HTR-8/SVneo (cell line): ENCODE measurements at regions not wholly inside any gene's neighbourhood (a gene's known extent, or its start where the extent isn't known, plus 50 kb on each side); places are given as distances from the start of the nearest gene placed in this dataset.
"Not testable (repeated sequence)": the region's sequence is repeated elsewhere in the genome, so short reads cannot be mapped to it uniquely, and the experiment has no call there.

Experiments
- DNase-seq: peaks from one replicate; pipeline ENCODE4 v3.0.0; 2011; ENCODE audit warnings: low spot score, mixed read lengths; ENCODE audit not compliant: insufficient read length
- FAIRE-seq: peaks from 2 replicates; lab custom pipeline; 2011; peaks lifted over from hg19 to GRCh38; lab: Jason Lieb, UNC

GRCh38 chr10:28386503-28386868 is 83.6 kb upstream of the MPP7 start:
- no peak for FAIRE-seq
- DNase-seq: no peak

- no peak for DNase-seq
- no peak for FAIRE-seq
Measured at GRCh38 chr10:28387140-28387539, 84.3 kb upstream of the MPP7 start.

GRCh38 chr10:28391283-28391682 is 88.4 kb upstream of the MPP7 start:
- no peak for DNase-seq
- no peak for FAIRE-seq

GRCh38 chr10:28393956-28394568 is 91.2 kb upstream of the MPP7 start:
- DNase-seq: peak; percentile 62
- no peak for FAIRE-seq

- no peak for FAIRE-seq
- DNase-seq: no peak
Measured at GRCh38 chr10:28396331-28396730, 93.5 kb upstream of the MPP7 start.

GRCh38 chr10:28397229-28397628 is 94.4 kb upstream of the MPP7 start:
- DNase-seq (no peak), FAIRE-seq (no peak)

GRCh38 chr10:28400176-28400575 is 97.3 kb upstream of the MPP7 start:
- FAIRE-seq (no peak), DNase-seq (no peak)

- DNase-seq (no peak), FAIRE-seq (no peak)
Measured at GRCh38 chr10:28400681-28401080, 97.8 kb upstream of the MPP7 start.

GRCh38 chr10:28402611-28403073 is 99.8 kb upstream of the MPP7 start:
- DNase-seq, FAIRE-seq: not testable (repeated sequence)

GRCh38 chr10:28403090-28403489 is 100.2 kb upstream of the MPP7 start:
- no peak for FAIRE-seq

GRCh38 chr10:28408237-28408777 is 105.4 kb upstream of the MPP7 start:
- DNase-seq: no peak
- FAIRE-seq: no peak

More at GRCh38 chr10:28403090-28403489, 100.2 kb upstream of the MPP7 start:
- DNase-seq: no peak

GRCh38 chr10:28410420-28411135 is 107.7 kb upstream of the MPP7 start:
- FAIRE-seq: no peak
- no peak for DNase-seq

GRCh38 chr10:28411136-28411460 is 108.2 kb upstream of the MPP7 start:
- no peak for FAIRE-seq
- no peak for DNase-seq

GRCh38 chr10:28411648-28412047 is 108.8 kb upstream of the MPP7 start:
- FAIRE-seq (no peak), DNase-seq (no peak)

GRCh38 chr10:28418069-28418468 is 114.8 kb upstream of the WAC start:
- no peak for FAIRE-seq
- no peak for DNase-seq

- DNase-seq: no peak
- FAIRE-seq: no peak
Measured at GRCh38 chr10:28425422-28425821, 107.5 kb upstream of the WAC start.

GRCh38 chr10:28426392-28427159 is 106.3 kb upstream of the WAC start:
- FAIRE-seq (no peak), DNase-seq (no peak)

- DNase-seq: no peak
- FAIRE-seq: no peak
Measured at GRCh38 chr10:28427376-28427775, 105.5 kb upstream of the WAC start.

GRCh38 chr10:28429045-28429444 is 103.9 kb upstream of the WAC start:
- no peak for DNase-seq
- no peak for FAIRE-seq

GRCh38 chr10:28429573-28430216 is 103.2 kb upstream of the WAC start:
- FAIRE-seq: no peak
- no peak for DNase-seq

- no peak for DNase-seq
- FAIRE-seq: no peak
Measured at GRCh38 chr10:28431139-28431538, 101.8 kb upstream of the WAC start.
